GM18505 (cell line): ENCODE measurements at regions not wholly inside any gene's neighbourhood (a gene's known extent, or its start where the extent isn't known, plus 50 kb on each side); places are given as distances from the start of the nearest gene placed in this dataset.

Source experiments
- ATAC-seq: cut with Tn5 transposase; IDR thresholded peaks from one replicate; pipeline ENCODE4 v1.9.1; 2021; ENCODE audit not compliant: unreplicated experiment
- POLR2A ChIP-seq: IDR thresholded peaks from 4 replicates; pipeline ENCODE4 v1.6.1; 2011; ENCODE audit warnings: borderline replicate concordance; ENCODE audit not compliant: insufficient read depth, insufficient read length; ENCODE audit errors: extremely low read depth

DNA sequence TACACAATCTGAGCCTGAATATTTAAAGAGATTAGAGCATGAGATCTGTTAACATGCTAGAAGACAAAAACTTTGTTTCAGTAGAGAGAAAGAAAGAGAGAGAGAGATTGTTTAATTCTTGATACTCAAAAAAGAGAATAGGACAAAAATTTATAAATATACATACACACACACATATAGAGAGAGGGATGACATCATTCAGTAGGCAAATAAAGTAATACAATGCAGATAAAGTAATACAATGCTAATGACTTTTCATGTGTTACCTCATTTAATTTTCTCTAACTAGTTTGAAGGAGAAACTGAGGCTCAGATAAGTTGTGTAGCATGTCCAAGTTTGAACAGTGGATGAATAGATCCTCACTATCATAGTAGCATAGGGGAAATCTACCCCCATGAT, 286.4 kb downstream of the CMPK2 start:
- no peak for TF ChIP-seq POLR2A
- ATAC-seq = no peak

DNA sequence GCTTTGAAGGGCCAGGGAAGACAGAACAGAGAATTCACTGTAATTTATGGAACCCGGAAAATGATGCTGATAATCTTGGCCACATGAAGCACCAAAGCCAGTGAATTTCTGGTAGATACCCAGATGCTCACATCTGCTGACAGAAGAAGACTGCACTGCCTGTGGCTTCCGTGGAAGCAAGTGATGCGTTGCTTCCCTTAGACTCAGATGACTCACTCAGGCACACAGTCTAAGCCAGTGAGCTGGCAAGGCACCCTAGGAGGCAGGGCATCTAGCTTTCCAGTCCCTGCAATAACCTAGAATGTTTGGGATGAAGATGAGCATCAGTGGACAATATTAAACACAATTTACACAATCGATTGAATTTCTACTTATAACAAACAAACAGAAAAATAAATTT, 284.7 kb downstream of the CMPK2 start:
- ATAC-seq = no peak

DNA sequence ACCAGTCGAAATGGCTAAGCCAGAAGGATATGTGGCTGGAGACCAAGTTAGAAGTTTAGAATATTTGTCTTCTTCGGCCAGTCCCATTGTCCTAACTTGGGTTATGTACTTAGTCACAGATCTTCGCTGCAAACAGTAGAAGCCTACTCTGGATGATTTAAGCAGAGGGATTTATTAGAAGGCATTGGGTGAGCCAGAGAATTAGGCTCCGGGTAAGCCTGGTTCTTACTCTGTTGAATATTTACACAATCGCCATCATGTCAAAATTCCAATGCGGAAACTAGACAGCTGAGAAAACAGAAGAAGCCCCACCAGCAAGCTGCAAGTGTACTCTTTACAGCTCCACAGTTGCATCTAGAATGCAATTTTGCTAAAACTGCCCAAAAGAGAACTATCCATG, 276.6 kb downstream of the CMPK2 start:
- ATAC-seq = no peak
- TF ChIP-seq POLR2A = no peak

More for the DNA sequence above, 284.7 kb downstream of the CMPK2 start:
- TF ChIP-seq POLR2A = no peak

DNA sequence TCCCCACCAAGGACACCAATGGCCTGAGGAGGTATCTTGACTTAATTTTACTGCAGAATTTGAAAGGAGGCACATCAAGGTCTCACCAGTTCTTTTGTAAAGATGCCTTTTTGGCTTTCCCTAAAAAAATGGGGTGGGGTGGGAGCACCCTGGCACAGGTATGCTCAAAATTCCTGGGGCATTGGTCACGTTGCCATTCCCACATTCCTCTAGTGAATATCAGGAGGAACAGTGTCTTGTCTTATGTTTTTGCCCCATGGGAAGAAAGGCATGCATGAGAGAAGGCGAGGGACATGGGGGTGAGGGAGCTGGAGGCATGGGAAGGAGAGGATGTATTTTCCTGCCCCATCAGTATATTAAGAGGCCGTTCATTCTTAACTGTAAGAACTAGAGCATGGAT, 275.3 kb downstream of the CMPK2 start:
- TF ChIP-seq POLR2A = no peak
- ATAC-seq = no peak

GRCh38 chr2:6602471-6602870, 263.2 kb downstream of the CMPK2 start:
- no peak for ATAC-seq
- no peak for TF ChIP-seq POLR2A

DNA sequence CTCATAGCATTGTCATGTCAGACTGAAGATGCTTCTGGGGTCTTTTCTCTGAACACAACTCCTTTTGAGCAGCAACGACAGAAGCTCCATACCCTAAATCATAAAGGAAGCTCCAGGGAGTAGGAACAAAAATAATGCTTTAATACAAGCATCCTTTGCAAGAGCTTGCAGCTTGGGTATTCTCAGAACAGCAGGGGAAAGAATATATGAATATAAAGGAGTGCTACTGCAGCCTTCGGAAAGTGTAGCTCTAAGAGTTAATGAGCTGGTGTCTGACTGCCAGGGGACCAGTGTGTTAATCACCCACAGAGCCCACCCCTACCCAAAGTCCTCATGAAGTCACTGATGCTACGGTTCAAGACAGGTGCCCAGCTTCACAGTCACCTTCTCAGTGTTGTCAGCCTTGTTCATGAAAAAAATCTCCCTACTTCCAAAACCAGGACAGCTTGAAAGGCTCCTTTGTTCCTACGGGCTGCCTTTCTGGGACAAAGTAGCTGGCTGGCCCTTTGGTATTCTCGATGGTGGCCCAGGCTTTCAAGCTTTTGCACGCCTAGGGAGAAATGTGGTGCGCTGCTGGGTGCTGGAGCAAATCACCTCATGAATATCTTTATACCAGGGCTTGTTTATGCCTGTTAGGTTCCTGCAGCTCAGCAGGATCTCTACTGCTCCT, 259.7 kb downstream of the CMPK2 start:
- TF ChIP-seq POLR2A = no peak

GRCh38 chr2:6617794-6618193, 247.9 kb downstream of the CMPK2 start:
- TF ChIP-seq POLR2A = no peak
- no peak for ATAC-seq

More for the DNA sequence above, 259.7 kb downstream of the CMPK2 start:
- ATAC-seq = no peak

DNA sequence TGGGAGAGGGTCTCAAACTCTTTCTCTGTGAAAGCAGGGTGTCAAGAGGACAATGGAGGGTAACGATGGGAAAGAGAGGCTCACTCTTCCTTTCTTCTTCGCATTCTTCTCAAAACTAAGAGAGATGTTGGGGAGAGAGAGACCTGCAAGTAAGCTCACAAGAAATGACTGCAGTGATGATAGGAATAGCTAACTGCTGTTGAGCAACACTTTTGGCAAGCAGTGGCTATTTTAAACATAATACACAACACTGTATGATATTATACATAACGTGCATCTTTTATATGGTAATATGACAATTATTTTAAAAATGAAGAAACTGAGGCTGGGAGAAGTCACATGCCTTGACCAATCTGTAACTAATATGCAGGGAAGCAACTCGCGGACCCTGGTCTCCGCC, 247.5 kb downstream of the CMPK2 start:
- no peak for ATAC-seq
- TF ChIP-seq POLR2A = no peak

DNA sequence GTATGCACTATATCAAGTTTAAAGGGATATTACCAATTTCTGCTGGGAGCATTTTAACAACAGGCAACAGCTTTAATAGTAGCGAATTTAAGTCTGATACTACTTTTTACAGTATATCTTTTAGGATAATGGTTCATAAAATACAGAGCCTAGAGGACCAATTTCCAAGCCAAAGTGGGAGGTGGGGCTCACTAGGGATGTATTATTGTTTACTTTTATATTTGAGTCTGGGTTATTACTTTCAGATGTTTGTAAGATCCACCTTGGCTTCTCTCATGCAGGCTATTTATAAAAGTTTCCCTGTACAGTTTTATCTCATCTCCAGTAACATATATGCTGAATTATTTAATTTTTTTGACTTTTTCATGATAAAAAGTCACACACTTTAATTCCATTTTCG, 242.0 kb downstream of the CMPK2 start:
- TF ChIP-seq POLR2A = no peak
- no peak for ATAC-seq

DNA sequence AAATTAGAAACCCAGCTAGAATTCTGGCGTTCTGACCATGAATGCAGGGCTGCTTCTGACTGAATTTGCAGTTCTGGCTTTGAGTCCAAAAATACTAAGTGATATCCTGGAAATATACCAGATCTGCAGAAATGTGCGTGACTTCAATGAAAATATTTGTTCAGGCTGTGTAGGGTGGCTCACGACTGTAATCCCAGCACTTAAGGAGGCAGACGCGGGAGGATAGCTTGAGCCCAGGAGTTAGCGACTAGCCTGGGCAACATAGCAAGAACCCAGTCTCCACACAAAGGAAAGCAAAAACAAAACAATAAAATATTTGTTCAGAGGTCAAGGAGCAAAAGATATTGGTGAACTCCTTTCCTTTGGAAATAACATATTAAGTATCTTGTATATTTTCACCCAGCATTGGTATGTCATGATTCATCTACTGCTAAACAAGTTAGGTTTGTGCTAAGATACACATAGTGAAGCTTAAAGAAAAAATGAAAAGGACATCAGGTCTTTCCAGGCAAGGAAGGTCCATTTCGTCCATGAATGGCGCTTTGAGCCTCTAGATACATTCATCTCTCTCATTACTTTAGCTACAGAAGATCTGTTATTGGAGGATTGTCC, 239.2 kb downstream of the CMPK2 start:
- no peak for TF ChIP-seq POLR2A
- ATAC-seq = no peak

GRCh38 chr2:6627316-6627715, 238.4 kb downstream of the CMPK2 start:
- no peak for ATAC-seq

DNA sequence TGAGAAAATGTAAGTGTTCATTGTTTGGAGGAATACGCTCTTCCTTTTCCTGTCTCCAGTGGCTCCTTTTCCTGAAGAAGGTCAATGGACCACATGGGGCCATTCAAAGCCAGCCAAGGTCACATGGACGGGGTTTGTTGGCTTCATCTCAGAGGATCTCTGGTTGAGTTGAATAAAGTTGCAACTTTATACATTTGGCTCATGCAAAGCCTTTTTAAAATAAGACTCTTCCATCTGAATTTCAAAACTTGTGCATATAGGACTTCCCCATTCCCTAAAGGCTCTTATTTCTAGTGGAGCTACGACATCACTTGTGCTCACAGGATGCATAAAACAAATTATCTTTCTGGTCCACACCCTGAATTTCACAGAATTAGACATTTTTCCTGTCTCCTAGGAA, 235.5 kb downstream of the CMPK2 start:
- no peak for TF ChIP-seq POLR2A
- no peak for ATAC-seq

More at GRCh38 chr2:6627316-6627715, 238.4 kb downstream of the CMPK2 start:
- TF ChIP-seq POLR2A = no peak

DNA sequence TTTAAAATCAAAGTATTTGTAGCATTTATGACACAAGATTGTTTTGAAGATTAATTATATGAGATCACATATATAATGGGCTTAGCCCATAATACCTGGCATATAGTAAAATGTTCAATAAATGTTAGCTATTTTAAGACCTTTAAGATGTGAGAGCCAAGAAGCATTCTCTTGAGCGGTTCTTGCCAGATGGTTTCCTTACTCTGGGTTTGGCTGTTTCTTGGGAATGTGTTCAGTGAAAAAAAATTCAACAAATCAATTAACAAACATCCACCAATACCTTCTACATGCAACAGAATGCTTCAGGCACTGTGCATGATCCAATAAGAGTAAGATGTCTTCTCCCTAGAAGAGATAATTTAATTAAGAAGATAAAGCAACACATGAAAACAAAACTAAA, 230.4 kb downstream of the CMPK2 start:
- TF ChIP-seq POLR2A = no peak
- no peak for ATAC-seq

DNA sequence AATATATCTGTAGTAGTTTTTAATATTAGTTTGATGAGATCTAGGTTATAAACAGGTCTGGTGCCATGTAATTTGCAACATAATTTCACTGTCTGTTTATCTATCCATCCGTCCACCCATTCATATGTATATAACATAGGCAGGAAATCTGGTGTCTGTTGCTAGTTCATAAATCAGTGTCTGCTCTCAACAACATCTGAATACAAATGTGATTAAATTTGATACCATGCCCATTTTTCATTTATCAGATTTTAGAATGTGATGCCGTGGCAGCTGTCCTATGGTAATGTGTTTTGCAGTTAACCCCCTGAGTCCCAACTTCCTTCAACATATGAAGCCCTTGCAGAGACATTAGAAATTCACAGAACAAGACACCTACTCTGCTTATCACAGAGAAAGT, 228.4 kb downstream of the CMPK2 start:
- no peak for TF ChIP-seq POLR2A
- ATAC-seq = no peak

GRCh38 chr2:6639929-6640620, 225.6 kb downstream of the CMPK2 start:
- ATAC-seq = no peak
- TF ChIP-seq POLR2A = no peak

GRCh38 chr2:6640621-6641015, 225.1 kb downstream of the CMPK2 start:
- TF ChIP-seq POLR2A = no peak
- no peak for ATAC-seq
